ENCODE measurements at regions not wholly inside any gene's neighbourhood (a gene's known extent, or its start where the extent isn't known, plus 50 kb on each side); places are given as distances from the start of the nearest gene placed in this dataset.

DNA sequence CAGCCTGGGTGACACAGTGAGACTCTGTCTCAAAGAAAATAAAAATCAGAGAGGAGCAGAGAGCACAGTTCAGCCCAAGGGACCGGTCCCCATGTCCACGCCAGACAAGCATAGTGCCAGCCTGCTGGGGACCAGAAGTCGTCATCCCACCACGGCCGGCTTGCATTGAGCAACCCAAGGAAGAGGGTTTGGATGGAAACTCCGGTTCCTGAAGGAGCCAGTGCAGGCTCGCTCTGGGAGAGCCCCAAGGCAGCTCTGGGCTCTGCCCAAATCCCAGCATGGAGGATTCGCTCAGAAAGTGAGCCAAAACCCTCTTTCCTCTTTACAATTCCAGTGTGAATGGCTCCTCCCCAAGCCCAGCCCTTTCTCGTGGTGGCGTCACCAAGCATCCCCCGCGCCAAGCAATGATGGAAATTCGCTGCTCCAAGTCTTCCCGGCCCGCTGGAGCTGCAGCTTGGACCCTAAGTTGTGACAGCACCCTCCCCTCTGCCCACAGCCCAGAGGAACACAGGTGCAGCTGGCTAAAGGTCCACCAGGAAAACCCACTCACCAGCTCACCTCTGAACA, 64.1 kb upstream of the SLC25A33 start:
- intact Hi-C loops (cut with micrococcal nuclease; ENCODE audit: unreplicated experiment): no loop called here

DNA sequence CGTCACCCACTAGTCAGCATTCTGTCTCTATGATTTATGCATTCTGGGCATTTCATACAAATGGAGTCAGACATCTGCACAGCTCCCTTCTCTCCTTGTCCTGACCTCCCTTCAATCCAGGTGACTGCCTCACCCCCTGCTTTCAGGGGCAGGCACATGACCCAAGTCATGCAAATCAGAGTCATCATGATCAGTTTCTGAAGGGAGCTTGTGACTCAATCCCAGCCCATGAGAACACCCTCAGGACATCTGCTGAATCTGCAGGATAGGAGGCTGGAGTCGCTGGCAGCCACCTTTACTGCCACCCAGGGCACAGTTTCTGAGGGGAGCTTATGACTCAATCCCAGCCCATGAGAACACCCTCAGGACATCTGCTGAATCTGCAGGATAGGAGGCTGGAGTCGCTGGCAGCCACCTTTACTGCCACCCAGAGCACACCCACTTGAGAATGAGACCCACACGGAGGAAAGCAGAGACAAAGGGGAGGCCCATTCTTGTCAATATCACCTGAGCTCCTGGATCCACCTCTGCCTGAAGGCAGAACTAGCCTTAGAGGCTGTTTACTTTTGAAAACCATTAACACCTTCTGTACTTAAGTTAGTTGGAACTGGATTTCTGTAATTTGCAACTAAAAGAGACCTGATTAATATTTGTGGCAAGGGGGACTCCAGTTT, 62.3 kb upstream of the SLC25A33 start:
- Mint-ChIP-seq H3K27ac (ENCODE audit: unreplicated experiment) (no peak overlapping the region), H3K4me1 (ENCODE audit: low read depth, unreplicated experiment) (no peaks in the 10 kb centered on the region), H3K36me3 (ENCODE audit: insufficient read depth, unreplicated experiment) (no peaks in the 10 kb centered on the region), H3K4me3 (ENCODE audit: unreplicated experiment) (no peak overlapping the region), H3K9me3 (ENCODE audit: unreplicated experiment) (no peaks in the 10 kb centered on the region), H3K27me3 (ENCODE audit: insufficient read depth, unreplicated experiment) (no peaks in the 10 kb centered on the region)
- ChIA-PET POLR2A (no interaction called here), CTCF (interaction anchor here (1.0 kb wide), 1 partner anchor 210 kb away, joined by 4 read pairs; no protein-coding TSS in a partner anchor)
- BruUV-seq (replicated peaks): no TSS peak
- TF ChIP-seq, protein P1, sequence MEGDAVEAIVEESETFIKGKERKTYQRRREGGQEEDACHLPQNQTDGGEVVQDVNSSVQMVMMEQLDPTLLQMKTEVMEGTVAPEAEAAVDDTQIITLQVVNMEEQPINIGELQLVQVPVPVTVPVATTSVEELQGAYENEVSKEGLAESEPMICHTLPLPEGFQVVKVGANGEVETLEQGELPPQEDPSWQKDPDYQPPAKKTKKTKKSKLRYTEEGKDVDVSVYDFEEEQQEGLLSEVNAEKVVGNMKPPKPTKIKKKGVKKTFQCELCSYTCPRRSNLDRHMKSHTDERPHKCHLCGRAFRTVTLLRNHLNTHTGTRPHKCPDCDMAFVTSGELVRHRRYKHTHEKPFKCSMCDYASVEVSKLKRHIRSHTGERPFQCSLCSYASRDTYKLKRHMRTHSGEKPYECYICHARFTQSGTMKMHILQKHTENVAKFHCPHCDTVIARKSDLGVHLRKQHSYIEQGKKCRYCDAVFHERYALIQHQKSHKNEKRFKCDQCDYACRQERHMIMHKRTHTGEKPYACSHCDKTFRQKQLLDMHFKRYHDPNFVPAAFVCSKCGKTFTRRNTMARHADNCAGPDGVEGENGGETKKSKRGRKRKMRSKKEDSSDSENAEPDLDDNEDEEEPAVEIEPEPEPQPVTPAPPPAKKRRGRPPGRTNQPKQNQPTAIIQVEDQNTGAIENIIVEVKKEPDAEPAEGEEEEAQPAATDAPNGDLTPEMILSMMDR (IDR thresholded peaks at IDR 0.05; ENCODE audit: insufficient read depth in 1 of 2, low read depth in 1 of 2, low read length in 1 of 2, severe bottlenecking in 1 of 2, unreplicated experiment in 1 of 2): no peak
- Histone ChIP-seq H3K9me3 (no peaks in the 10 kb centered on the region; the same call in 1 of the 2 replicates), H3K36me3 (ENCODE audit: control insufficient read depth, insufficient read depth, low read length) (no peaks in the 10 kb centered on the region), H3K4me1 (no peaks in the 10 kb centered on the region), H3K27me3 (replicated peaks; ENCODE audit: control insufficient read depth, insufficient read depth, low read length) (no peaks in the 10 kb centered on the region), H3K4me3 (ENCODE audit: low read depth, low read length) (no peak overlapping the region)
- DNase-seq: no peak
- intact Hi-C loops (cut with micrococcal nuclease; ENCODE audit: unreplicated experiment): no loop called here

More for the DNA sequence above, 64.1 kb upstream of the SLC25A33 start:
- no peaks in the 10 kb centered on the region for H3K4me1 Mint-ChIP-seq (ENCODE audit: low read depth, unreplicated experiment)
- Histone ChIP-seq H3K9me3 (no peaks in the 10 kb centered on the region; the same call in 1 of the 2 replicates), H3K4me1 (no peaks in the 10 kb centered on the region), H3K36me3 (ENCODE audit: control insufficient read depth, insufficient read depth, low read length) (no peaks in the 10 kb centered on the region), H3K27me3 (replicated peaks; ENCODE audit: control insufficient read depth, insufficient read depth, low read length) (no peaks in the 10 kb centered on the region), H3K4me3 (ENCODE audit: low read depth, low read length) (no peak overlapping the region)
- H3K36me3 Mint-ChIP-seq (ENCODE audit: insufficient read depth, unreplicated experiment): no peaks in the 10 kb centered on the region
- H3K27me3 Mint-ChIP-seq (ENCODE audit: insufficient read depth, unreplicated experiment): no peaks in the 10 kb centered on the region
- DNase-seq: no peak
- BruUV-seq (replicated peaks): no TSS peak
- CTCF ChIA-PET: no interaction called here
- TF ChIP-seq, protein P1 (IDR thresholded peaks at IDR 0.05; ENCODE audit: insufficient read depth in 1 of 2, low read depth in 1 of 2, low read length in 1 of 2, severe bottlenecking in 1 of 2, unreplicated experiment in 1 of 2): no peak
- H3K9me3 Mint-ChIP-seq (ENCODE audit: unreplicated experiment): no peaks in the 10 kb centered on the region
- POLR2A ChIA-PET: no interaction called here
- H3K27ac Mint-ChIP-seq (ENCODE audit: unreplicated experiment): no peak overlapping the region
- H3K4me3 Mint-ChIP-seq (ENCODE audit: unreplicated experiment): no peak overlapping the region

DNA sequence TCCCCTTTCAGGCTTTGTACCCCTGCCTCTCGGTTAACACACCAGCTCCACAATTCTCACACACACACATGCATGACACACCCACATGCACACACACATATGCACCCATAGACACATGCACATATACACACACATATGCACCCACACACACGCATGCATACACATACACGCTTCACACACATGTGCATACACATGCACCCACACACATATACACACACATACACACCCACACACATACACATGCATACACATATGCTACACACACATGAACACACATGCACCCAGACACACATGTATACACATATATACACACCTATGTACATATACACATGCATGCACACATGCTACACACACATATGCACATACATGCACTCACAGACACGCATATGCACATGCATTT, 61.7 kb upstream of the SLC25A33 start:
- Histone ChIP-seq H3K36me3 (ENCODE audit: control insufficient read depth, insufficient read depth, low read length) (no peaks in the 10 kb centered on the region), H3K4me1 (no peaks in the 10 kb centered on the region), H3K4me3 (ENCODE audit: low read depth, low read length) (no peak overlapping the region), H3K9me3 (no peaks in the 10 kb centered on the region; the same call in 1 of the 2 replicates), H3K27me3 (replicated peaks; ENCODE audit: control insufficient read depth, insufficient read depth, low read length) (no peaks in the 10 kb centered on the region)
- no peak overlapping the region for H3K27ac Mint-ChIP-seq (ENCODE audit: unreplicated experiment)
- no TSS peak for BruUV-seq (replicated peaks)
- no peak overlapping the region for H3K4me3 Mint-ChIP-seq (ENCODE audit: unreplicated experiment)
- no peak for DNase-seq
- CTCF ChIA-PET: interaction anchor here (1.0 kb wide), 1 partner anchor 210 kb away, joined by 4 read pairs; no protein-coding TSS in a partner anchor
- H3K4me1 Mint-ChIP-seq (ENCODE audit: low read depth, unreplicated experiment): no peaks in the 10 kb centered on the region
- POLR2A ChIA-PET: no interaction called here
- TF ChIP-seq, protein P1 (IDR thresholded peaks at IDR 0.05; ENCODE audit: insufficient read depth in 1 of 2, low read depth in 1 of 2, low read length in 1 of 2, severe bottlenecking in 1 of 2, unreplicated experiment in 1 of 2): no peak
- intact Hi-C loops (cut with micrococcal nuclease; ENCODE audit: unreplicated experiment): no loop called here
- H3K27me3 Mint-ChIP-seq (ENCODE audit: insufficient read depth, unreplicated experiment): no peaks in the 10 kb centered on the region
- H3K9me3 Mint-ChIP-seq (ENCODE audit: unreplicated experiment): no peaks in the 10 kb centered on the region
- no peaks in the 10 kb centered on the region for H3K36me3 Mint-ChIP-seq (ENCODE audit: insufficient read depth, unreplicated experiment)

All from Caco-2 (cell line).